ENCODE measurements at regions not wholly inside any gene's neighbourhood (a gene's known extent, or its start where the extent isn't known, plus 50 kb on each side); places are given as distances from the start of the nearest gene placed in this dataset.

- no peak overlapping the region for H3K27ac ChIP-seq (ENCODE audit: low read depth in 1 of 2, low read length in 2 of 2)
- no peak for DNase-seq (ENCODE audit: low spot score)
- WGBS = 77% methylated on average over 2 of the region's 2 CpGs
These were observed 218.6 kb upstream of the ATP2B1 start for GRCh38 chr12:89927226-89927698.

GRCh38 chr12:89924191-89924590, 215.6 kb upstream of the ATP2B1 start:
- no peaks in the 10 kb centered on the region for H3K27me3 ChIP-seq (ENCODE audit: control insufficient read depth in 4 of 4, insufficient read depth in 4 of 4, low read length in 3 of 4)
- H3K4me1 ChIP-seq (ENCODE audit: control insufficient read depth in 4 of 4, insufficient read depth in 4 of 4, low read length in 3 of 4) = no peaks in the 10 kb centered on the region
- WGBS = 84% methylated on average over 2 of the region's 2 CpGs
- no peak for DNase-seq (ENCODE audit: low spot score)
- H3K27ac ChIP-seq (ENCODE audit: low read depth in 1 of 2, low read length in 2 of 2) = no peak overlapping the region
- H3K4me3 ChIP-seq (ENCODE audit: low read depth in 1 of 3, low read length in 3 of 3) = no peak overlapping the region
- H3K9ac ChIP-seq (ENCODE audit: low read depth in 1 of 2, low read length in 2 of 2) = no peak overlapping the region
- H3K9me3 ChIP-seq (ENCODE audit: control insufficient read depth in 4 of 4, low read length in 3 of 4) = no peaks in the 10 kb centered on the region
- H3K36me3 ChIP-seq (ENCODE audit: control insufficient read depth in 4 of 4, insufficient read depth in 3 of 4, low read depth in 1 of 4, low read length in 3 of 4) = no peaks in the 10 kb centered on the region
- TF ChIP-seq GABPA (IDR thresholded peaks at IDR 0.05 in 1 of 2, conservative IDR thresholded peaks at IDR 0.05 in 1 of 2) (no peak), REST (IDR thresholded peaks at IDR 0.05) (no peak), FOXA2 (IDR thresholded peaks at IDR 0.05) (no peak), ATF3 (IDR thresholded peaks at IDR 0.05) (no peak), EGR1 (IDR thresholded peaks at IDR 0.05; ENCODE audit: low read depth in 2 of 2) (no peak), SP1 (IDR thresholded peaks at IDR 0.05) (no peak), CTCF (IDR thresholded peaks at IDR 0.05; ENCODE audit: low read depth, low read length, missing input control) (no peak), JUND (IDR thresholded peaks at IDR 0.05) (no peak)
- TF ChIP-seq, protein P1, sequence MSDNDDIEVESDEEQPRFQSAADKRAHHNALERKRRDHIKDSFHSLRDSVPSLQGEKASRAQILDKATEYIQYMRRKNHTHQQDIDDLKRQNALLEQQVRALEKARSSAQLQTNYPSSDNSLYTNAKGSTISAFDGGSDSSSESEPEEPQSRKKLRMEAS (IDR thresholded peaks at IDR 0.05) = no peak

More at GRCh38 chr12:89927226-89927698, 218.6 kb upstream of the ATP2B1 start:
- no peaks in the 10 kb centered on the region for H3K27me3 ChIP-seq (ENCODE audit: control insufficient read depth in 4 of 4, insufficient read depth in 4 of 4, low read length in 3 of 4)
- H3K36me3 ChIP-seq (ENCODE audit: control insufficient read depth in 4 of 4, insufficient read depth in 3 of 4, low read depth in 1 of 4, low read length in 3 of 4) = no peaks in the 10 kb centered on the region
- H3K9me3 ChIP-seq (ENCODE audit: control insufficient read depth in 4 of 4, low read length in 3 of 4) = no peaks in the 10 kb centered on the region
- TF ChIP-seq RXRA (IDR thresholded peaks at IDR 0.05) (no peak), TAF1 (conservative IDR thresholded peaks at IDR 0.05) (no peak), ATF3 (IDR thresholded peaks at IDR 0.05) (no peak), RAD21 (IDR thresholded peaks at IDR 0.05) (no peak), EGR1 (IDR thresholded peaks at IDR 0.05; ENCODE audit: low read depth in 2 of 2) (no peak), SP1 (IDR thresholded peaks at IDR 0.05) (no peak), YY1 (IDR thresholded peaks at IDR 0.05) (no peak), CTCF (IDR thresholded peaks at IDR 0.05; ENCODE audit: low read depth, low read length, missing input control) (no peak), JUND (IDR thresholded peaks at IDR 0.05) (no peak), HNF4G (IDR thresholded peaks at IDR 0.05) (no peak), NR2F2 (IDR thresholded peaks at IDR 0.05) (no peak), HNF4A (conservative IDR thresholded peaks at IDR 0.05) (no peak), FOXA1 (IDR thresholded peaks at IDR 0.05) (no peak), ZBTB33 (IDR thresholded peaks at IDR 0.05) (no peak), GABPA (IDR thresholded peaks at IDR 0.05 in 1 of 2, conservative IDR thresholded peaks at IDR 0.05 in 1 of 2) (no peak), FOXA2 (IDR thresholded peaks at IDR 0.05) (no peak)
- TF ChIP-seq, protein P1 (IDR thresholded peaks at IDR 0.05) = no peak
- H3K9ac ChIP-seq (ENCODE audit: low read depth in 1 of 2, low read length in 2 of 2) = no peak overlapping the region
- no peak overlapping the region for H3K4me3 ChIP-seq (ENCODE audit: low read depth in 1 of 3, low read length in 3 of 3)
- H3K4me1 ChIP-seq (ENCODE audit: control insufficient read depth in 4 of 4, insufficient read depth in 4 of 4, low read length in 3 of 4) = no peaks in the 10 kb centered on the region
